ENCODE measurements at regions not wholly inside any gene's neighbourhood (a gene's known extent, or its start where the extent isn't known, plus 50 kb on each side); places are given as distances from the start of the nearest gene placed in this dataset.

DNA sequence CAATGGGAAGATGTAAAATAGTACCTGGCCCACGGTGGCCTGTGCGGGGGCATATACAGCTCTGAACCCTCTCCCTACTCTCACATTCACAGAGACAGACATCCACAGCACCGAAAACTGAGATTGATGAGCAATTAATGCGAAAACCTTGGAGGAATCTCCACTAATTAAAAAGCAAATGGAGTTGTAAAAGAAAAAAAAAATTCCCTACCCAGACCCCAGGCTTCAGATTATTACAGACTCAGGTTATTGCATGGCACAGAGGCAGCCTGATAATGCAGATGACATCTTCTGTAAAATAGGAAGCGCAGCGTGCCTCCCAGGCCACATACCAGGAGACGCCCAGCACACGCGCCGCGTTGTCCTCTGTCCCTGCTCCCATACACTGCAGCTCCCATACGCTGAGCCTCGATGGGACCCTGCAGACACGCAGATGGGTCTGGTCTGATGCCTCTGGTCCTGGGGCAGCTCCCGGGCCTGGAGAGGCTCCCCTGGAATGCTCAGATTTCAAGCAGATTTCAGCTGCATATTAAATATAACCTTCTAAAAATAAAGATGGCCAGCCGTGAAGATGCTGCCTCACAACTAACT is 496.1 kb upstream of the MYT1L start:
- Histone ChIP-seq H3K27me3 (no peaks in the 10 kb centered on the region), H3K9me3 (no peaks in the 10 kb centered on the region), H3K27ac (no peak overlapping the region), H3K4me1 (no peaks in the 10 kb centered on the region), H3K36me3 (no peaks in the 10 kb centered on the region), H3K4me3 (no peak overlapping the region)
- no peak for TF ChIP-seq EP300 (IDR thresholded peaks at IDR 0.05)
- WGBS, 2 donors: 85 to 88% methylated on average over 16 of the region's 16 CpGs
- DNase-seq: no peak
- intact Hi-C loops (cut with DNase I): no loop called here

DNA sequence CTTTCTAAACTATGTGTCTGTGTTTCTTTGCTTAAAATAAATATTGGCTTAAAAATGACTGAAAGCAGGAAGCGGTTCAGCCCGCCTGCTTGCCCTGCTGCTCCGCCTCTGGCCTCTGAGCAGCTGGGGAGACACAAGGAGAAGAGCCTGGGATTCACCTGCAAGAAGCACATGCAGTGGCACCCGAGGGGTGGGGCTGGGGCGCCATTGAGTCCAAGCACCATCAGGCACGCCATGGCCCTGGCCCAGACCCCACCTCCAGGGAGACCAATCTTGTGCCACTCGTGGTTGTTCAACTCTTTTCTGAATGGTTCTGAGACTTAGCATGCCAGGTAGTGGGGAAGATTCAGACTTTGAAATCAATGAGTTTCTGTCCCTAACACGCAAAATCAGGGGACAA is 495.5 kb upstream of the MYT1L start:
- no peak overlapping the region for H3K4me3 ChIP-seq
- H3K27me3 ChIP-seq: no peaks in the 10 kb centered on the region
- no peaks in the 10 kb centered on the region for H3K9me3 ChIP-seq
- no peak overlapping the region for H3K27ac ChIP-seq
- TF ChIP-seq POLR2AphosphoS5 (IDR thresholded peaks at IDR 0.05) (no peak), EP300 (IDR thresholded peaks at IDR 0.05) (no peak)
- TF ChIP-seq, protein P1, sequence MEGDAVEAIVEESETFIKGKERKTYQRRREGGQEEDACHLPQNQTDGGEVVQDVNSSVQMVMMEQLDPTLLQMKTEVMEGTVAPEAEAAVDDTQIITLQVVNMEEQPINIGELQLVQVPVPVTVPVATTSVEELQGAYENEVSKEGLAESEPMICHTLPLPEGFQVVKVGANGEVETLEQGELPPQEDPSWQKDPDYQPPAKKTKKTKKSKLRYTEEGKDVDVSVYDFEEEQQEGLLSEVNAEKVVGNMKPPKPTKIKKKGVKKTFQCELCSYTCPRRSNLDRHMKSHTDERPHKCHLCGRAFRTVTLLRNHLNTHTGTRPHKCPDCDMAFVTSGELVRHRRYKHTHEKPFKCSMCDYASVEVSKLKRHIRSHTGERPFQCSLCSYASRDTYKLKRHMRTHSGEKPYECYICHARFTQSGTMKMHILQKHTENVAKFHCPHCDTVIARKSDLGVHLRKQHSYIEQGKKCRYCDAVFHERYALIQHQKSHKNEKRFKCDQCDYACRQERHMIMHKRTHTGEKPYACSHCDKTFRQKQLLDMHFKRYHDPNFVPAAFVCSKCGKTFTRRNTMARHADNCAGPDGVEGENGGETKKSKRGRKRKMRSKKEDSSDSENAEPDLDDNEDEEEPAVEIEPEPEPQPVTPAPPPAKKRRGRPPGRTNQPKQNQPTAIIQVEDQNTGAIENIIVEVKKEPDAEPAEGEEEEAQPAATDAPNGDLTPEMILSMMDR (IDR thresholded peaks at IDR 0.05): no peak
- intact Hi-C loops (cut with DNase I): no loop called here
- WGBS, 2 donors: 65 to 67% methylated on average over 8 of the region's 8 CpGs
- DNase-seq: no peak
- no peaks in the 10 kb centered on the region for H3K4me1 ChIP-seq
- no peaks in the 10 kb centered on the region for H3K36me3 ChIP-seq

DNA sequence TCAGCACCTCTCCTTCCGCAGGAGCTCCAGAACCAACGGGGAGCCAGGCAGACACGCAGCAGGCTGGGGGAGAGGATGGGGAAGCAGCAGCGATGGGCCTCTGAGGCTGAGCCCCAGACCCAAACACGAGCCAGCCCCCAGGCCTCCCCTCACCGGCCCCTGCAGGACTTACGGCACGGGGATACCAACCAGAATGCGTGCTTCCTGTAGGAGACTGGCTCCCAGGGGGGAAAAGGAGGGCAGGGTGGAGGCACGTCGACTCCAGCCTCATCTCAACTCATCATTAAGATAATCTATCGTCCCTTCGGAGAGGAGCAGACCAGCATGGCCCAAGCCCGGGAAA is 495.1 kb upstream of the MYT1L start:
- WGBS, 2 donors: 78 to 80% methylated on average over 14 of the region's 14 CpGs
- no peak for DNase-seq
- Histone ChIP-seq H3K36me3 (no peaks in the 10 kb centered on the region), H3K4me1 (no peaks in the 10 kb centered on the region), H3K4me3 (no peak overlapping the region), H3K27ac (no peak overlapping the region), H3K27me3 (no peaks in the 10 kb centered on the region), H3K9me3 (peaks cover 0 to 4% (median 0%) of the 10 kb centered on the region in 4 donors)
- intact Hi-C loops (cut with DNase I): no loop called here
- TF ChIP-seq EP300 (IDR thresholded peaks at IDR 0.05) (no peak), POLR2AphosphoS5 (IDR thresholded peaks at IDR 0.05) (no peak), POLR2A (IDR thresholded peaks at IDR 0.05) (no peak)
- TF ChIP-seq, protein P1 (IDR thresholded peaks at IDR 0.05): no peak

DNA sequence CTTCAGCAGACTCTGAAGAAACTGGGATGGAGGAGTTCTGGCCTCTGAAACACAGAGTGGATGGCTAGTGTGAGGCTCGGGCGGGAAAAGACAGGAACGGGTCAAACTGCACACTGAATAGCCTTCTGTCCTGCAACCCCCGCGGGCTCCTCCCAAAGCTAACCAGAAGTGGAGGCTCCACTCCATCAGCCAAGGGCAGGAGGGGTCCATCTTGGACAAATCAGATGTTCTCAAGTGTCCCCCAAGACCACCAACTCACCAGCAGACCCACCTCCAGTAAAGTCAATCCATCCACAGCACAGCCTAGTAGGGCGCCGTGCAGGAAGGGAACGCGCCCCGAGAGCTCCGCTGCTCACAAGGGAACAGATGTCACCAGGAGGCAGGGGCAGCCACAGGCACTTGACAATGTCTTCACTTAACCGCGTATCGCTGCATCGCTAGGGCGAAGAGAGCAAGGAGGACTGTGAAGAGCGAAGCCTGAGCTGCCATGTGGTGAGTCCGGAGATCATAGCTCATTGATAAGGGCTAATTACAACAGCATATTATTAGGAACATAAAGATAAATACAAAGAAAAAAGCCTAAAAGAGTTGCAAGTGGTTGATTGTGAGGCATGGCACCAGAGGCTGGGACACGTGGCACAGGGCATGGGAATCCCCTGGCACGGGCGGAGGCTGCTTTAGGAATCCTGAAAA is 494.6 kb upstream of the MYT1L start:
- TF ChIP-seq EP300 (IDR thresholded peaks at IDR 0.05): no peak
- TF ChIP-seq, protein P1 (IDR thresholded peaks at IDR 0.05): no peak
- no peak for TF ChIP-seq POLR2AphosphoS5 (IDR thresholded peaks at IDR 0.05)
- TF ChIP-seq POLR2A (IDR thresholded peaks at IDR 0.05): no peak
- no peak for DNase-seq
- intact Hi-C loops (cut with DNase I): no loop called here
- Histone ChIP-seq H3K27me3 (no peaks in the 10 kb centered on the region), H3K36me3 (no peaks in the 10 kb centered on the region), H3K4me3 (no peak overlapping the region), H3K27ac (no peak overlapping the region), H3K4me1 (no peaks in the 10 kb centered on the region), H3K9me3 (peaks cover 0 to 6% (median 0%) of the 10 kb centered on the region in 4 donors)
- WGBS, 2 donors: 92 to 93% methylated on average over 21 of the region's 21 CpGs

DNA sequence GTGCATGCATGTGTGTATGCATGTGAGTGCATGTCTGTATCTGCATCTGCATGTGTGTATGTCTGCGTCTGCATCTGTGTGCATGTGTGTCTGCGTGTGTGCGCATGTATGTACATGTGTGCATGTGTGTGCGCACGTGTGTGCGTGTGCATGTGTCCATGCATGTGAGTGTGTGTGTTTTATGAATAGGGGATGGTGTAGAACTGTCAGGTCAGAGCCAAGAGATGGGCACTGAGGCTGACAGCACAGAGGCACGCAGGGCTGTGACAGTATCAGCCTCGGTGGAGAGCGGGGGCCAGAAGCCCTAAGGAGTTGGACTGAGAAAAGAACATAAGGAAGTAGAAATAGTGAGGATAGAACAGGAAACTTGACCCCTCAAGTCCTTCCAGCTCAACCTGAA is 494.0 kb upstream of the MYT1L start:
- no peak overlapping the region for H3K27ac ChIP-seq
- peaks cover 0 to 6% (median 0%) of the 10 kb centered on the region in 4 donors for H3K9me3 ChIP-seq
- no peaks in the 10 kb centered on the region for H3K36me3 ChIP-seq
- H3K4me1 ChIP-seq: no peaks in the 10 kb centered on the region
- H3K4me3 ChIP-seq: no peak overlapping the region
- DNase-seq: no peak
- WGBS, 2 donors: 91 to 95% methylated on average over 9 of the region's 9 CpGs
- intact Hi-C loops (cut with DNase I): no loop called here
- TF ChIP-seq POLR2A (IDR thresholded peaks at IDR 0.05) (no peak), POLR2AphosphoS5 (IDR thresholded peaks at IDR 0.05) (no peak), EP300 (IDR thresholded peaks at IDR 0.05) (no peak)
- TF ChIP-seq, protein P1 (IDR thresholded peaks at IDR 0.05): no peak
- no peaks in the 10 kb centered on the region for H3K27me3 ChIP-seq

Measured in sigmoid colon (tissue), 6 donors.